H1 (cell line): ENCODE measurements at regions not wholly inside any gene's neighbourhood (a gene's known extent, or its start where the extent isn't known, plus 50 kb on each side); places are given as distances from the start of the nearest gene placed in this dataset.

Experiments
- CTCF ChIA-PET: fragments of 300-600 bp; sonication (Branson Sonifier 250); formaldehyde crosslinking; loops from one replicate; lab custom pipeline; 2021; ENCODE audit not compliant: partially characterized antibody; lab: Charles Lee
- POLR2A ChIA-PET: fragments of 300-600 bp; sonication (Branson Sonifier 250); formaldehyde crosslinking; loops from one replicate; lab custom pipeline; 2021; ENCODE audit warnings: inconsistent platforms; ENCODE audit not compliant: partially characterized antibody; lab: Charles Lee
- DNase-seq, 2 experiments: peaks; one replicate each; pipeline versions ENCODE4 v3.0.0 to v3.0.0-alpha.2; 2010 to 2022; ENCODE audit warnings: low spot score in 2 of 2, low read depth in 1 of 2, mixed read lengths in 1 of 2
- FAIRE-seq: peaks from 2 replicates; lab custom pipeline; 2011; peaks lifted over from hg19 to GRCh38; lab: Jason Lieb, UNC
- H2AFZ ChIP-seq: 2 replicates; pipeline ENCODE4 v1.8.1; 2012; ENCODE audit warnings: low read length, inconsistent platforms
- H2AK5ac ChIP-seq: 2 replicates; pipeline ENCODE4 v1.6.1; 2013; ENCODE audit warnings: low read depth, low read length
- H2BK120ac ChIP-seq: replicated peaks from 2 replicates; pipeline ENCODE3; 2013; ENCODE audit warnings: low read depth, low read length, inconsistent platforms
- H2BK12ac ChIP-seq: 2 replicates; pipeline ENCODE4 v1.6.1; 2013; ENCODE audit warnings: low read depth, low read length
- H2BK15ac ChIP-seq: 2 replicates; pipeline ENCODE4 v1.6.1; 2013; ENCODE audit warnings: low read length
- H2BK20ac ChIP-seq: 2 replicates; pipeline ENCODE4 v1.6.1; 2013; ENCODE audit warnings: low read length
- H2BK5ac ChIP-seq: 2 replicates; pipeline ENCODE4 v1.6.1; 2013; ENCODE audit warnings: low read depth, low read length
- H3K14ac ChIP-seq: 2 replicates; pipeline ENCODE4 v1.6.1; 2013; ENCODE audit warnings: inconsistent platforms; ENCODE audit not compliant: insufficient read length
- H3K18ac ChIP-seq: 2 replicates; pipeline ENCODE4 v1.6.1; 2013; ENCODE audit warnings: low read length; ENCODE audit errors: extremely low read depth
- H3K23ac ChIP-seq: 2 replicates; pipeline ENCODE4 v1.6.1; 2013; ENCODE audit warnings: inconsistent platforms; ENCODE audit not compliant: insufficient read length
- H3K23me2 ChIP-seq: 2 replicates; pipeline ENCODE4 v1.6.1; 2013; ENCODE audit warnings: low read depth, low read length
- H3K27ac ChIP-seq: 2 replicates; pipeline ENCODE4 v1.6.1; 2011; ENCODE audit warnings: low read depth, low read length, inconsistent platforms
- H3K27me3 ChIP-seq, 4 experiments: replicated peaks in 1 of 4; 1 replicate in 1 of 4; 2 replicates in 3 of 4; pipeline versions ENCODE4 v1.6.1 to v1.8.1; 2011 to 2013; ENCODE audit warnings: low read length in 3 of 4, mild to moderate bottlenecking in 3 of 4, inconsistent platforms in 2 of 4, mixed read lengths in 2 of 4, moderate library complexity in 1 of 4; ENCODE audit not compliant: control insufficient read depth in 3 of 4, insufficient read depth in 3 of 4; ENCODE audit errors: extremely low read depth in 1 of 4
- H3K36me3 ChIP-seq, 4 experiments: 2 replicates each; pipeline versions ENCODE4 v1.6.1 to v1.8.1; 2011 to 2013; ENCODE audit warnings: mild to moderate bottlenecking in 4 of 4, low read length in 3 of 4, moderate library complexity in 2 of 4, control low read depth in 1 of 4, inconsistent platforms in 1 of 4; ENCODE audit not compliant: insufficient read depth in 4 of 4, control insufficient read depth in 2 of 4
- H3K4ac ChIP-seq: replicated peaks from 2 replicates; pipeline ENCODE3; 2013; ENCODE audit warnings: low read length, low read depth, mixed read lengths, inconsistent platforms; ENCODE audit not compliant: insufficient read length
- H3K4me1 ChIP-seq, 4 experiments: replicated peaks in 1 of 4; 1 replicate in 1 of 4; 2 replicates in 3 of 4; pipeline versions ENCODE4 v1.6.1 to v1.8.1; 2011 to 2013; ENCODE audit warnings: low read length in 3 of 4, inconsistent platforms in 2 of 4, mixed read lengths in 1 of 4; ENCODE audit not compliant: insufficient read depth in 4 of 4, control insufficient read depth in 3 of 4
- H3K4me2 ChIP-seq, 2 experiments: 2 replicates each; pipeline versions ENCODE4 v1.6.1 to v1.8.1; 2011 to 2013; ENCODE audit warnings: low read depth in 2 of 2, low read length in 2 of 2, control low read depth in 1 of 2, inconsistent platforms in 1 of 2, mild to moderate bottlenecking in 1 of 2; ENCODE audit not compliant: insufficient read depth in 1 of 2
- H3K4me3 ChIP-seq, 4 experiments: fragments of 200-600, 300-600 bp in 1 of 4; sonication (generic), shearing (Covaris generic), sonication (Bioruptor Twin) in 1 of 4; 2 replicates each; pipeline versions ENCODE4 v1.5.1 to v1.8.1; 2011 to 2016; ENCODE audit warnings: low read length in 4 of 4, low read depth in 3 of 4, control low read depth in 2 of 4, inconsistent platforms in 2 of 4, mild to moderate bottlenecking in 2 of 4, mixed read lengths in 1 of 4, moderate library complexity in 1 of 4; ENCODE audit not compliant: insufficient read depth in 2 of 4; ENCODE audit errors: extremely low read depth in 1 of 4
- H3K56ac ChIP-seq: replicated peaks from 2 replicates; pipeline ENCODE3; 2013; ENCODE audit warnings: low read depth, mild to moderate bottlenecking, mixed read lengths, low read length, inconsistent platforms; ENCODE audit not compliant: insufficient read length
- H3K79me1 ChIP-seq: 2 replicates; pipeline ENCODE4 v1.6.1; 2013; ENCODE audit warnings: low read depth, low read length, control low read depth
- H3K79me2 ChIP-seq, 2 experiments: 2 replicates each; pipeline versions ENCODE4 v1.6.1 to v1.8.1; 2012 to 2013; ENCODE audit warnings: low read length in 2 of 2, mild to moderate bottlenecking in 2 of 2, inconsistent platforms in 1 of 2; ENCODE audit not compliant: insufficient read depth in 2 of 2, control insufficient read depth in 1 of 2
- H3K9ac ChIP-seq, 4 experiments: replicated peaks in 1 of 4; 1 replicate in 1 of 4; 2 replicates in 3 of 4; pipeline versions ENCODE4 v1.6.1 to v1.8.1; 2011 to 2013; ENCODE audit warnings: low read depth in 3 of 4, low read length in 3 of 4, control low read depth in 2 of 4, mild to moderate bottlenecking in 2 of 4, moderate library complexity in 2 of 4, inconsistent platforms in 1 of 4; ENCODE audit errors: extremely low read depth in 1 of 4
- H3K9me3 ChIP-seq, 2 experiments: 2 replicates each; pipeline versions ENCODE4 v1.6.1 to v1.8.1; 2012 to 2013; ENCODE audit warnings: mild to moderate bottlenecking in 2 of 2, moderate library complexity in 2 of 2, control low read depth in 1 of 2, inconsistent platforms in 1 of 2, low read depth in 1 of 2, low read length in 1 of 2, mixed read lengths in 1 of 2; ENCODE audit not compliant: insufficient read depth in 2 of 2
- H4K20me1 ChIP-seq, 2 experiments: replicated peaks in 1 of 2; 2 replicates each; pipeline versions ENCODE3 to v1.8.1; 2011 to 2013; ENCODE audit warnings: inconsistent platforms in 2 of 2, low read length in 2 of 2, mild to moderate bottlenecking in 1 of 2; ENCODE audit not compliant: insufficient read depth in 2 of 2, control insufficient read depth in 1 of 2
- H4K5ac ChIP-seq: 2 replicates; pipeline ENCODE4 v1.6.1; 2013; ENCODE audit warnings: low read length, low read depth, mixed read lengths, inconsistent platforms; ENCODE audit not compliant: insufficient read length
- H4K8ac ChIP-seq: 2 replicates; pipeline ENCODE4 v1.8.0; 2013; ENCODE audit warnings: mild to moderate bottlenecking, moderate library complexity, low read length, inconsistent platforms; ENCODE audit not compliant: insufficient read depth; ENCODE audit errors: extremely low read depth
- H4K91ac ChIP-seq: replicated peaks from 2 replicates; pipeline ENCODE3; 2013; ENCODE audit warnings: low read length, mixed read lengths, inconsistent platforms; ENCODE audit not compliant: insufficient read length
- ATF3 ChIP-seq: IDR thresholded peaks from 2 replicates; pipeline ENCODE4 v1.6.1; 2011; ENCODE audit warnings: low read depth, mild to moderate bottlenecking, low read length; ENCODE audit not compliant: insufficient read depth
- HDAC2 ChIP-seq, 2 experiments: fragments of 300-600 bp in 1 of 2; sonication (generic) in 1 of 2; IDR thresholded peaks; 2 replicates each; pipeline ENCODE4 v1.6.1; 2011 to 2012; ENCODE audit warnings: low read depth in 2 of 2, low read length in 2 of 2, mild to moderate bottlenecking in 2 of 2, moderate library complexity in 2 of 2, borderline replicate concordance in 1 of 2, inconsistent platforms in 1 of 2
- JUN ChIP-seq: IDR thresholded peaks from 2 replicates; pipeline ENCODE4 v1.6.1; 2011; ENCODE audit warnings: low read depth, mild to moderate bottlenecking, improper control_type of control experiment, low read length
- JUND ChIP-seq: IDR thresholded peaks from 2 replicates; pipeline ENCODE4 v1.6.1; 2011; ENCODE audit warnings: mild to moderate bottlenecking, improper control_type of control experiment, low read length
- KDM1A ChIP-seq: fragments of 200-600, 300-600 bp; sonication (generic); IDR thresholded peaks from 2 replicates; pipeline ENCODE4 v1.7.1; 2016; ENCODE audit warnings: mild to moderate bottlenecking, low read length, borderline replicate concordance
- PHF8 ChIP-seq: fragments of 200-600 bp; sonication (generic); conservative IDR thresholded peaks from 2 replicates; pipeline ENCODE4 v1.7.1; 2012; ENCODE audit warnings: low read depth, mild to moderate bottlenecking, inconsistent platforms, low read length, moderate library complexity
- SAP30 ChIP-seq: fragments of 300-600 bp; sonication (generic); IDR thresholded peaks from 2 replicates; pipeline ENCODE4 v1.7.1; 2012; ENCODE audit warnings: low read length, moderate library complexity, mild to moderate bottlenecking, inconsistent platforms; ENCODE audit not compliant: insufficient read depth, insufficient replicate concordance
- SIX5 ChIP-seq: IDR thresholded peaks from 2 replicates; pipeline ENCODE4 v1.6.1; 2011; ENCODE audit warnings: mild to moderate bottlenecking, low read depth, low read length
- WGBS, 2 experiments: shearing (Covaris generic) in 1 of 2; methylation state at CpG; one replicate each; pipeline versions ENCODE4 v1.1.6 to v1.1.7; 2013 to 2015; ENCODE audit warnings: low lambda C conversion rate in 2 of 2, mixed read lengths in 2 of 2, inconsistent platforms in 1 of 2, low coverage in 1 of 2, missing lambda C conversion rate in 1 of 2; ENCODE audit not compliant: insufficient replicate concordance in 2 of 2, insufficient coverage in 1 of 2, insufficient read length in 1 of 2; ENCODE audit errors: extremely low coverage in 1 of 2, missing lambda C conversion rate in 1 of 2; 5-methylcytosine and 5-hydroxymethylcytosine counted together

DNA sequence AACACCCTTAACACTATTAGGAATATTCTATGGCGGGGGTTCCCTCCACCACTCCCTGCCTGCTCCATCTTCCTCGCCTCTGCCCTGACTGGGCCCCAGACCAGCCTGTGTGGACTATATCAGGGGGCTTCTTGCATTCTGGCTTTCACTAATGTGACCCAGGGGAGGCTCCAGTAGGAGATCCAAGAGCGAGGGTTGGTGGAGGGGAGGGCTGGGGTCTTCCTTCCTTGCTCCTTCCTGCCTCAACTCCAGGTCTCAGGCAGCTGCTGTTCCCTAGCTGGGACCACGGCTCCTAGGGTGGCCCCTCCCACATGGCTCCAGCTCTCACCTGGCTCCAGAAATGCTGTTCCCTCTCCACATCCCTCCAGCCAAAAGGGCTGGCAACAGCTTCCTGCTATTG lies 257.4 kb downstream of the MATN1 start:
- Histone ChIP-seq H2BK15ac (no peak overlapping the region), H3K23me2 (peaks cover 5% of the 10 kb centered on the region; the same call in 1 of the 2 replicates), H4K8ac (no peak overlapping the region), H3K4me2 (no peak overlapping the region), H3K9ac (no peak overlapping the region), H3K23ac (no peak overlapping the region), H3K9me3 (peaks cover 0 to 4% of the 10 kb centered on the region in 2 experiments; a peak in 1 of 4 replicates), H2AFZ (no peak overlapping the region), H3K79me1 (no peaks in the 10 kb centered on the region), H2BK5ac (no peak overlapping the region), H3K4ac (no peak overlapping the region), H3K18ac (no peak overlapping the region), H3K27me3 (no peaks in the 10 kb centered on the region), H4K20me1 (peaks cover 0 to 2% of the 10 kb centered on the region in 2 experiments), H4K5ac (no peak overlapping the region), H3K56ac (no peak overlapping the region), H2BK12ac (no peak overlapping the region), H3K27ac (no peak overlapping the region), H3K4me1 (no peaks in the 10 kb centered on the region), H3K14ac (no peak overlapping the region), H3K4me3 (no peak overlapping the region), H2BK20ac (no peak overlapping the region), H4K91ac (no peak overlapping the region), H2AK5ac (no peak overlapping the region), H3K36me3 (no peaks in the 10 kb centered on the region), H3K79me2 (no peaks in the 10 kb centered on the region), H2BK120ac (no peak overlapping the region)
- no peak for FAIRE-seq
- POLR2A ChIA-PET = no interaction called here
- no peak for TF ChIP-seq SIX5
- TF ChIP-seq SAP30 = no peak
- TF ChIP-seq KDM1A = no peak
- TF ChIP-seq JUND = no peak
- TF ChIP-seq ATF3 = no peak
- no peak for TF ChIP-seq HDAC2 (IDR thresholded peaks at IDR 0.05; ENCODE audit: borderline replicate concordance in 1 of 2, low read depth in 2 of 2, low read length in 2 of 2)
- TF ChIP-seq JUN = no peak
- no peak for TF ChIP-seq PHF8
- WGBS, 2 experiments = 100% methylated on average over 3 of the region's 4 CpGs; no CpG with 5 or more reads in 1 of the 2 experiments
- CTCF ChIA-PET = interaction anchor here (0.9 kb wide), 1 partner anchor 57 kb away, joined by 3 read pairs; no protein-coding TSS in a partner anchor
- no peak for DNase-seq
